IPS-15b (cell line): ENCODE measurements at regions not wholly inside any gene's neighbourhood (a gene's known extent, or its start where the extent isn't known, plus 50 kb on each side); places are given as distances from the start of the nearest gene placed in this dataset.
"Not testable (repeated sequence)": the region's sequence is repeated elsewhere in the genome, so short reads cannot be mapped to it uniquely, and the experiment has no call there.

Experiments used
- H3K27me3 ChIP-seq: one replicate; pipeline ENCODE4 v1.6.1; 2013; ENCODE audit warnings: low read length; ENCODE audit not compliant: control insufficient read depth, insufficient read depth
- H3K36me3 ChIP-seq: one replicate; pipeline ENCODE4 v1.6.1; 2013; ENCODE audit warnings: low read length; ENCODE audit not compliant: control insufficient read depth, insufficient read depth
- H3K4me1 ChIP-seq: one replicate; pipeline ENCODE4 v1.6.1; 2013; ENCODE audit warnings: mild to moderate bottlenecking, low read length; ENCODE audit not compliant: control insufficient read depth, insufficient read depth
- H3K4me3 ChIP-seq: one replicate; pipeline ENCODE4 v1.5.1; 2013; ENCODE audit warnings: low read depth, low read length
- H3K9ac ChIP-seq: one replicate; pipeline ENCODE4 v1.6.1; 2013; ENCODE audit warnings: low read depth, mild to moderate bottlenecking, low read length
- H3K9me3 ChIP-seq: one replicate; pipeline ENCODE4 v1.6.1; 2013; ENCODE audit warnings: mild to moderate bottlenecking, low read length; ENCODE audit not compliant: control insufficient read depth, insufficient read depth

- H3K4me1 ChIP-seq, H3K9ac ChIP-seq, H3K36me3 ChIP-seq, H3K27me3 ChIP-seq, H3K9me3 ChIP-seq, H3K4me3 ChIP-seq: not testable (repeated sequence)
These were observed 341.0 kb downstream of the ADGRD1 start for GRCh38 chr12:131294716-131295115.

- H3K9me3 ChIP-seq, result not testable (repeated sequence)
These were observed 341.4 kb downstream of the ADGRD1 start for GRCh38 chr12:131295117-131295516.

GRCh38 chr12:131295559-131295958 is 341.9 kb downstream of the ADGRD1 start:
- not testable (repeated sequence) for H3K4me1 ChIP-seq, H3K4me3 ChIP-seq, H3K27me3 ChIP-seq, H3K36me3 ChIP-seq, H3K9me3 ChIP-seq, H3K9ac ChIP-seq

More at GRCh38 chr12:131295117-131295516, 341.4 kb downstream of the ADGRD1 start:
- not testable (repeated sequence) for H3K4me1 ChIP-seq, H3K36me3 ChIP-seq, H3K9ac ChIP-seq, H3K27me3 ChIP-seq, H3K4me3 ChIP-seq

GRCh38 chr12:131296136-131296535 is 342.4 kb downstream of the ADGRD1 start:
- H3K36me3 ChIP-seq, H3K4me3 ChIP-seq, H3K9ac ChIP-seq, H3K4me1 ChIP-seq, H3K9me3 ChIP-seq, H3K27me3 ChIP-seq: not testable (repeated sequence)

GRCh38 chr12:131296651-131297050 is 342.9 kb downstream of the ADGRD1 start:
- not testable (repeated sequence) for H3K36me3 ChIP-seq, H3K9me3 ChIP-seq, H3K9ac ChIP-seq, H3K27me3 ChIP-seq, H3K4me1 ChIP-seq, H3K4me3 ChIP-seq

- not testable (repeated sequence) for H3K9me3 ChIP-seq, H3K27me3 ChIP-seq, H3K4me3 ChIP-seq, H3K4me1 ChIP-seq, H3K9ac ChIP-seq, H3K36me3 ChIP-seq
These were observed 345.0 kb downstream of the ADGRD1 start for GRCh38 chr12:131298526-131299369.

- H3K27me3 ChIP-seq, H3K4me3 ChIP-seq, H3K4me1 ChIP-seq, H3K9me3 ChIP-seq, H3K36me3 ChIP-seq, H3K9ac ChIP-seq: not testable (repeated sequence)
These were observed 345.6 kb downstream of the ADGRD1 start for GRCh38 chr12:131299370-131299701.

- H3K36me3 ChIP-seq, H3K9ac ChIP-seq, H3K9me3 ChIP-seq, H3K27me3 ChIP-seq, H3K4me3 ChIP-seq, H3K4me1 ChIP-seq: not testable (repeated sequence)
These were observed 349.9 kb downstream of the ADGRD1 start for GRCh38 chr12:131303576-131303975.

- not testable (repeated sequence) for H3K27me3 ChIP-seq, H3K4me3 ChIP-seq, H3K36me3 ChIP-seq, H3K9ac ChIP-seq, H3K9me3 ChIP-seq, H3K4me1 ChIP-seq
These were observed 350.9 kb downstream of the ADGRD1 start for GRCh38 chr12:131304642-131305041.

- Histone ChIP-seq H3K4me1 (peaks cover 5% of the 10 kb centered on the region), H3K36me3 (no peaks in the 10 kb centered on the region), H3K9me3 (no peaks in the 10 kb centered on the region), H3K4me3 (no peak overlapping the region), H3K27me3 (no peaks in the 10 kb centered on the region), H3K9ac (no peak overlapping the region)
These were observed 356.0 kb downstream of the ADGRD1 start for GRCh38 chr12:131309700-131310099.

- H3K9ac ChIP-seq, H3K27me3 ChIP-seq, H3K36me3 ChIP-seq, H3K4me3 ChIP-seq, H3K9me3 ChIP-seq, H3K4me1 ChIP-seq: not testable (repeated sequence)
These were observed 356.7 kb downstream of the ADGRD1 start for GRCh38 chr12:131310227-131310969.

- not testable (repeated sequence) for H3K27me3 ChIP-seq, H3K9me3 ChIP-seq, H3K4me1 ChIP-seq, H3K9ac ChIP-seq, H3K4me3 ChIP-seq, H3K36me3 ChIP-seq
These were observed 357.6 kb downstream of the ADGRD1 start for GRCh38 chr12:131311279-131311722.
